ENCODE measurements at regions not wholly inside any gene's neighbourhood (a gene's known extent, or its start where the extent isn't known, plus 50 kb on each side); places are given as distances from the start of the nearest gene placed in this dataset.

GRCh38 chr2:74048843-74049519, 64.3 kb downstream of the TET3 start:
- no peak overlapping the region for H3K4me3 ChIP-seq (ENCODE audit: low read length)
- TF ChIP-seq, protein P1, sequence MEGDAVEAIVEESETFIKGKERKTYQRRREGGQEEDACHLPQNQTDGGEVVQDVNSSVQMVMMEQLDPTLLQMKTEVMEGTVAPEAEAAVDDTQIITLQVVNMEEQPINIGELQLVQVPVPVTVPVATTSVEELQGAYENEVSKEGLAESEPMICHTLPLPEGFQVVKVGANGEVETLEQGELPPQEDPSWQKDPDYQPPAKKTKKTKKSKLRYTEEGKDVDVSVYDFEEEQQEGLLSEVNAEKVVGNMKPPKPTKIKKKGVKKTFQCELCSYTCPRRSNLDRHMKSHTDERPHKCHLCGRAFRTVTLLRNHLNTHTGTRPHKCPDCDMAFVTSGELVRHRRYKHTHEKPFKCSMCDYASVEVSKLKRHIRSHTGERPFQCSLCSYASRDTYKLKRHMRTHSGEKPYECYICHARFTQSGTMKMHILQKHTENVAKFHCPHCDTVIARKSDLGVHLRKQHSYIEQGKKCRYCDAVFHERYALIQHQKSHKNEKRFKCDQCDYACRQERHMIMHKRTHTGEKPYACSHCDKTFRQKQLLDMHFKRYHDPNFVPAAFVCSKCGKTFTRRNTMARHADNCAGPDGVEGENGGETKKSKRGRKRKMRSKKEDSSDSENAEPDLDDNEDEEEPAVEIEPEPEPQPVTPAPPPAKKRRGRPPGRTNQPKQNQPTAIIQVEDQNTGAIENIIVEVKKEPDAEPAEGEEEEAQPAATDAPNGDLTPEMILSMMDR (conservative IDR thresholded peaks at IDR 0.05; ENCODE audit: low read depth, low read length), result no peak
- no peak for DNase-seq (ENCODE audit: low read depth)

- DNase-seq (ENCODE audit: low read depth), result no peak
- H3K4me3 ChIP-seq (ENCODE audit: low read length), result no peak overlapping the region
- TF ChIP-seq, protein P1 (conservative IDR thresholded peaks at IDR 0.05; ENCODE audit: low read depth, low read length), result no peak
These were observed 65.4 kb downstream of the TET3 start for GRCh38 chr2:74050151-74050550.

GRCh38 chr2:74051504-74051903, 66.8 kb downstream of the TET3 start:
- H3K4me3 ChIP-seq (ENCODE audit: low read length), result no peak overlapping the region
- TF ChIP-seq, protein P1 (conservative IDR thresholded peaks at IDR 0.05; ENCODE audit: low read depth, low read length), result no peak
- DNase-seq (ENCODE audit: low read depth), result peak; percentile 29

- no peak overlapping the region for H3K4me3 ChIP-seq (ENCODE audit: low read length)
- DNase-seq (ENCODE audit: low read depth), result no peak
- TF ChIP-seq, protein P1 (conservative IDR thresholded peaks at IDR 0.05; ENCODE audit: low read depth, low read length), result no peak
These were observed 68.3 kb downstream of the TET3 start for GRCh38 chr2:74052732-74053710.

DNA sequence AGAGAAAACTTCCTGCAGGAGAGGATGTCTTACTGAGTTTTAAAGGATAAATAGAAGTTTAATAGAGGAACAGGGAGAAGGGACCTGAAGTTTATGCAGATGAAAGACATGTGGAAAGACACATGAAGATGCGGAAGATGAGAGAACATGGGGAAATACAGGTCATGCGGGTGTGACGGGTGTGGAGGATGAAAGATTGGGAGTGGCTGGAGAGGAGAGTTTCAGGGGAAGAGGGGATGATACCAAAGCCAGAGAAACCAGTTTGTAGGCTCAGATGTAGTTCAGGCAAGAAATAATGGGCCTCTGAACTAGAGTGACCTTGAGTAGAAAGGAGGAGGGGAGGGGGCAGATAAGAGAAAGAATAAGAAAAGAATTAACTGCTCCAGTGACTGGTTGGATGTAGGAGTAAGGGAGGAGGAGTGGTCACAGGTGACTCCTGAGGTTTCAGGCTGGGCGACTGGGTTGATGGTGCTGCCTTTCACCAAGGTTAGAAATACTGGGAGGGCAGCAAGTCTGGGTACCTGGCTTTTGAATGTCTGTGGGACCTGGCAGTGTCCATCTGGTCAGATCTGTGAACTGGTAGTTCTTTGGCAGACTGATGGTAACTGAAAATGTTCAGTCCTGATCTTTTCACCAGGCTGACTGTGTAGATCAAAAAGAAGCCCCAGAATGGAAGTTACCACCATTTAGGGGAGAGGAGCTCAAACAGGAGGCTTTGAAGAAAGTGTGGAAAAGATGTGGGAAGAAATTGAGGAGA, 69.4 kb downstream of the TET3 start:
- H3K4me3 ChIP-seq (ENCODE audit: low read length), result no peak overlapping the region
- no peak for DNase-seq (ENCODE audit: low read depth)
- TF ChIP-seq, protein P1 (conservative IDR thresholded peaks at IDR 0.05; ENCODE audit: low read depth, low read length), result no peak

GRCh38 chr2:74059137-74059775, 74.5 kb downstream of the TET3 start:
- no peak for DNase-seq (ENCODE audit: low read depth)
- no peak overlapping the region for H3K4me3 ChIP-seq (ENCODE audit: low read length)
- TF ChIP-seq, protein P1 (conservative IDR thresholded peaks at IDR 0.05; ENCODE audit: low read depth, low read length), result no peak

Data from retinal pigment epithelial cell (primary cell).